Heart left ventricle (tissue), 13 donors: ENCODE measurements at regions not wholly inside any gene's neighbourhood (a gene's known extent, or its start where the extent isn't known, plus 50 kb on each side); places are given as distances from the start of the nearest gene placed in this dataset.

Experiments
- CTCF ChIP-seq, 12 donors: fragments of 200-600 bp; sonication (generic) in 4 of 12; IDR thresholded peaks; one replicate each; pipeline versions ENCODE4 v1.5.0 to v1.8.0; 2018 to 2022; ENCODE audit warnings: antibody characterized with exemption in 12 of 12, mild to moderate bottlenecking in 5 of 12
- POLR2A ChIP-seq, 2 donors: fragments of 450-650 bp; IDR thresholded peaks; one replicate each; pipeline ENCODE4 v1.6.1; 2017; ENCODE audit warnings: antibody characterized with exemption in 2 of 2, mild to moderate bottlenecking in 2 of 2, moderate library complexity in 2 of 2
- donor health status: ischemic (EF 13 %, LVEDD 7.1; RV severe dilation, severe dysfunction).
- donor health status: DM: no; HTN: yes; CAD: no.
- donor health status: DM: no; HTN: no; CAD: no.
- donor health status: ischemic (EF 25% LVEDD 6.9; RV normal size, moderate dysfunction).
- donor health status: ischemic (EF 25% LVEDD 5.7; RV mildly dilated, moderate dysfunction).
- donor health status: ischemic (EF 35%, LVEDD 5.7; RV mildly dilated, moderate dysfunction).
- donor health status: nonischemic (EF 11% LVEDD 7.7; RV severe dilation, severe dysfunction).
- donor health status: DM: yes; HTN: yes; CAD: no.
- donor health status: PGD.
- donor health status: ischemic (EF 29% LVEDD 5.4; RV normal size, mild dysfunction).
- donor health status: nonischemic (EF 23%, LVEDD 6.1; RV moderate dilation, normal function).

DNA sequence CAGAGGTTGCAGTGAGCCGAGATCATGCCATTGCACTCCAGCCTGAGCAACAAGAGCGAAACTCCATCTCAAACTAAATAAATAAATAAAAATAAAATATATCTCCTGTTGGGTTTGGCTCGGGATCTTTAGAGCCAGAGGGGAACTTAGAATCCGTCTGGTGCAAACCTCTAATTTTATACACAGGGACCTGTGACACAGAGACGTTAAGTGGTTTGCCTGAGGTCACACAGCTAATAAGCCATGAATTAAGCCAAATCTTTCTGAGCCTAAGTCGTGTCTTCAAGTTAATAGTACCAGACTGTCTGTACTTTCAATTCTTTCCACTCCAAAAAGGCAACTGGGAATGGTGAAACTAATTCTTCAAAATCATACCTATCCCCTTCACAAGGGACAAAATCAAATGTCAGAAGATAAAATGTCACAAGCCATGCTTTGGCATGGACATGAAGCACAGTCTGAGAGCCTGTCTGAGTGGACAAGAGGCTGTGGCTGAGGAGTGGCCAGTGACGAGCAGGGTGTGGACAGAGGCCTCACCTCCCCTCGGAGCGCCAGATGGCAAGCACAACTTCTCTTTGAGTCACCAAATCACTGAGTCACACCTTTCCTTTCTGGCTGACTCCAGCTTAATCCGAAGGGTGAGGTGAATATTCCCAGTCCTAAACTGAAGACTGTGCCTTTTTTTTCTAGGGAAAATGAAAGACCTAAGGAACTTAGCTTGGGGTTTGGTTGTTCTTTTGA lies 177.4 kb downstream of the TFAP2A start:
- TF ChIP-seq CTCF (IDR thresholded peaks at IDR 0.05) (no peak), POLR2A (IDR thresholded peaks at IDR 0.05) (no peak)
